A549 (cell line): ENCODE measurements at regions not wholly inside any gene's neighbourhood (a gene's known extent, or its start where the extent isn't known, plus 50 kb on each side); places are given as distances from the start of the nearest gene placed in this dataset.

Experiments
- ATAC-seq, 2 experiments: fragments of 200-7000 bp in 1 of 2; fragments of >200 bp in 1 of 2; cut with Nextera tagmentation in 1 of 2; cut with Tn5 transposase in 1 of 2; 3 replicates each; pipeline versions ENCODE4 v1.8.0 to v1.9.1; 2018 to 2020; ENCODE audit warnings: mild to moderate bottlenecking in 1 of 2, moderate library complexity in 1 of 2
- CTCF ChIA-PET: fragments of 300-600 bp; sonication (Branson Sonifier 250); formaldehyde crosslinking; extraction: SDS; loops from one replicate; lab custom pipeline; 2021; ENCODE audit warnings: antibody characterized with exemption, inconsistent platforms; lab: Yijun Ruan, JAX
- POLR2A ChIA-PET: fragments of 350-600 bp; formaldehyde crosslinking; extraction: SDS; loops from one replicate; lab custom pipeline; 2021; ENCODE audit warnings: antibody characterized with exemption, inconsistent platforms; lab: Yijun Ruan, JAX
- DNase-seq, 2 experiments: peaks; one replicate each; pipeline versions ENCODE4 v3.0.0 to v3.0.0-alpha.2; 2011 to 2016; ENCODE audit warnings: low read depth in 1 of 2, low spot score in 1 of 2
- FAIRE-seq: peaks from 2 replicates; lab custom pipeline; 2011; peaks lifted over from hg19 to GRCh38; lab: Jason Lieb, UNC
- H3K27ac ChIP-seq, 2 experiments: fragments of >200 bp; sonication (Bioruptor Twin); formaldehyde crosslinking; 3 replicates each; pipeline ENCODE4 v1.5.1; 2016 to 2017
- H3K4me1 ChIP-seq: fragments of >200 bp; sonication (Bioruptor Twin); formaldehyde crosslinking; 3 replicates; pipeline ENCODE4 v1.6.1; 2016
- H3K4me2 ChIP-seq: fragments of >200 bp; sonication (Bioruptor Twin); formaldehyde crosslinking; 3 replicates; pipeline ENCODE4 v1.6.1; 2016
- H3K4me3 ChIP-seq: fragments of >200 bp; sonication (Bioruptor Twin); formaldehyde crosslinking; 3 replicates; pipeline ENCODE4 v1.5.1; 2016
- H3K9me3 ChIP-seq: fragments of >200 bp; sonication (Bioruptor Twin); formaldehyde crosslinking; 3 replicates; pipeline ENCODE4 v1.6.1; 2016
- BHLHE40 ChIP-seq: IDR thresholded peaks from 2 replicates; pipeline ENCODE4 v1.6.1; 2012; ENCODE audit warnings: low read depth, low read length, inconsistent platforms
- CBX2 ChIP-seq: fragments of 200-600 bp; sonication (generic); IDR thresholded peaks from 2 replicates; pipeline ENCODE4 v1.6.1; 2016; ENCODE audit warnings: low read depth, mild to moderate bottlenecking, borderline replicate concordance
- CEBPB ChIP-seq, 2 experiments: fragments of >200 bp in 1 of 2; sonication (Bioruptor Twin) in 1 of 2; formaldehyde crosslinking in 1 of 2; IDR thresholded peaks; 2 replicates each; pipeline ENCODE4 v1.6.1; 2012 to 2016
- CHD4 ChIP-seq: fragments of 200-600 bp; sonication (generic); IDR thresholded peaks from 2 replicates; pipeline ENCODE4 v1.6.1; 2016; ENCODE audit warnings: antibody characterized with exemption, mild to moderate bottlenecking, borderline replicate concordance
- EHF ChIP-seq: fragments of 250-450 bp; sonication (Bioruptor Pico); IDR thresholded peaks from 2 replicates; pipeline ENCODE4 v1.5.0; 2020; ENCODE audit warnings: mild to moderate bottlenecking
- EP300 ChIP-seq, 2 experiments: fragments of >200 bp; sonication (Bioruptor Twin); formaldehyde crosslinking; IDR thresholded peaks; 2 replicates in 1 of 2; 3 replicates in 1 of 2; pipeline ENCODE4 v1.6.1; 2016 to 2017
- FOSB ChIP-seq: fragments of 250-450 bp; sonication (Bioruptor Pico); IDR thresholded peaks from 2 replicates; pipeline ENCODE4 v1.5.0; 2020; ENCODE audit warnings: mild to moderate bottlenecking, moderate library complexity
- FOXS1 ChIP-seq: fragments of 250-450 bp; sonication (Bioruptor Pico); IDR thresholded peaks from 2 replicates; pipeline ENCODE4 v1.5.0; 2020; ENCODE audit warnings: mild to moderate bottlenecking, moderate library complexity
- HOXA7 ChIP-seq: fragments of 250-450 bp; sonication (Bioruptor Pico); IDR thresholded peaks from 2 replicates; pipeline ENCODE4 v1.5.0; 2020; ENCODE audit warnings: mild to moderate bottlenecking, moderate library complexity
- HOXB13 ChIP-seq: fragments of 250-450 bp; sonication (Bioruptor Pico); IDR thresholded peaks from 2 replicates; pipeline ENCODE4 v1.5.0; 2020; ENCODE audit warnings: low read depth, mild to moderate bottlenecking, moderate library complexity
- HOXB5 ChIP-seq: fragments of 250-450 bp; sonication (Bioruptor Pico); IDR thresholded peaks from 2 replicates; pipeline ENCODE4 v1.5.0; 2020; ENCODE audit warnings: mild to moderate bottlenecking, moderate library complexity
- JUNB ChIP-seq: fragments of >200 bp; sonication (Bioruptor Twin); formaldehyde crosslinking; IDR thresholded peaks from 2 replicates; pipeline ENCODE4 v1.6.1; 2016
- KDM1A ChIP-seq: fragments of 200-600 bp; sonication (generic); IDR thresholded peaks from 2 replicates; pipeline ENCODE4 v1.6.1; 2016; ENCODE audit warnings: low read depth, mild to moderate bottlenecking
- NFE2L2 ChIP-seq: fragments of 150-350 bp; conservative IDR thresholded peaks from 2 replicates; pipeline ENCODE4 v1.6.1; 2014; ENCODE audit warnings: low read length
- POLR2A ChIP-seq: IDR thresholded peaks from 2 replicates; pipeline ENCODE4 v1.6.1; 2012; ENCODE audit warnings: mild to moderate bottlenecking, low read length
- RAD21 ChIP-seq, 2 experiments: fragments of >200 bp in 1 of 2; sonication (Bioruptor Twin) in 1 of 2; formaldehyde crosslinking in 1 of 2; IDR thresholded peaks in 1 of 2; conservative IDR thresholded peaks in 1 of 2; 2 replicates in 1 of 2; 3 replicates in 1 of 2; pipeline ENCODE4 v1.6.1; 2012 to 2018; ENCODE audit warnings: inconsistent platforms in 1 of 2
- RARB ChIP-seq: fragments of 250-450 bp; sonication (Bioruptor Pico); IDR thresholded peaks from 2 replicates; pipeline ENCODE4 v1.8.0; 2021; ENCODE audit warnings: mild to moderate bottlenecking, moderate library complexity
- RCOR1 ChIP-seq: fragments of 150-350 bp; IDR thresholded peaks from 2 replicates; pipeline ENCODE4 v1.6.1; 2014; ENCODE audit warnings: antibody characterized with exemption, low read length, low read depth
- RNF2 ChIP-seq: fragments of 200-600 bp; sonication (generic); IDR thresholded peaks from 2 replicates; pipeline ENCODE4 v1.6.1; 2016; ENCODE audit warnings: low read depth, mild to moderate bottlenecking, antibody characterized with exemption, moderate library complexity, borderline replicate concordance
- SREBF2 ChIP-seq: fragments of 450-650 bp; IDR thresholded peaks from 2 replicates; pipeline ENCODE4 v1.6.1; 2014; ENCODE audit warnings: mild to moderate bottlenecking, moderate library complexity
- TFCP2L1 ChIP-seq: fragments of 250-450 bp; sonication (Bioruptor Pico); IDR thresholded peaks from 2 replicates; pipeline ENCODE4 v1.5.0; 2021; ENCODE audit warnings: mild to moderate bottlenecking
- ZFP36 ChIP-seq: fragments of 450-650 bp; IDR thresholded peaks from 2 replicates; pipeline ENCODE4 v1.6.1; 2014; ENCODE audit warnings: borderline replicate concordance; ENCODE audit not compliant: partially characterized antibody
- ZSCAN20 ChIP-seq: fragments of 250-450 bp; sonication (Bioruptor Pico); IDR thresholded peaks from 2 replicates; pipeline ENCODE4 v1.8.0; 2022; ENCODE audit warnings: mild to moderate bottlenecking, moderate library complexity
- TF ChIP-seq, protein P1 (sequence below): IDR thresholded peaks from 2 replicates; pipeline ENCODE4 v1.6.1; 2012
- TF ChIP-seq, protein P2 (sequence below): fragments of 450-650 bp; IDR thresholded peaks from 2 replicates; pipeline ENCODE4 v1.6.1; 2014; ENCODE audit warnings: antibody characterized with exemption
- TF ChIP-seq, protein P3 (sequence below): fragments of 250-450 bp; sonication (Bioruptor Pico); IDR thresholded peaks from 2 replicates; pipeline ENCODE4 v1.5.0; 2020; ENCODE audit warnings: low read depth, mild to moderate bottlenecking, moderate library complexity

DNA sequence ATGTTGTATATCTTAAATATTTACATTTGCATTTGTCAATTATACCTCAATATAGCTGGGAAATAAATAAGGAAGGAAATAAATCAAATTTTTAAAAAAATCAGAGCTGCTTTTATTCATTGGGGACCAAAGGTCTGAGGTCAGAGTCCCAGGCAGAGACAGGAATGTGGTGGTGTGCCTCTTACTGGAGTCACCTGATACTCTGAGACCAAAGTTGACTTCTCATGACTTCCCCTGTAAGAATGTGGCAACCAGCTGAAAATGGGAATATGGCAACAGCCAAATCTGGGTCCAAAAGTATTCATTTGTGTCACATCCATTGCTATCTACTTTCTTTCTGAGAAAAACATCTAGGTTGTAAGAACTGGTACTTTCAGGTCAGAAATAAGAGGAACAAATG is 496.6 kb upstream of the TMPO start:
- no peak for TF ChIP-seq SREBF2
- TF ChIP-seq TFCP2L1 (CRISPR knock-in tag) = no peak
- no peak for TF ChIP-seq HOXA7
- TF ChIP-seq POLR2A = no peak
- TF ChIP-seq NFE2L2 = no peak
- no peak for TF ChIP-seq CBX2
- TF ChIP-seq, protein P1, sequence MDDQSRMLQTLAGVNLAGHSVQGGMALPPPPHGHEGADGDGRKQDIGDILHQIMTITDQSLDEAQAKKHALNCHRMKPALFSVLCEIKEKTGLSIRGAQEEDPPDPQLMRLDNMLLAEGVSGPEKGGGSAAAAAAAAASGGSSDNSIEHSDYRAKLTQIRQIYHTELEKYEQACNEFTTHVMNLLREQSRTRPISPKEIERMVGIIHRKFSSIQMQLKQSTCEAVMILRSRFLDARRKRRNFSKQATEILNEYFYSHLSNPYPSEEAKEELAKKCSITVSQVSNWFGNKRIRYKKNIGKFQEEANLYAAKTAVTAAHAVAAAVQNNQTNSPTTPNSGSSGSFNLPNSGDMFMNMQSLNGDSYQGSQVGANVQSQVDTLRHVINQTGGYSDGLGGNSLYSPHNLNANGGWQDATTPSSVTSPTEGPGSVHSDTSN = no peak
- no peak for TF ChIP-seq CHD4
- no peak for TF ChIP-seq HOXB5 (CRISPR knock-in tag)
- TF ChIP-seq RARB (CRISPR knock-in tag) = no peak
- TF ChIP-seq RAD21 (conservative IDR thresholded peaks at IDR 0.05 in 1 of 2, IDR thresholded peaks at IDR 0.05 in 1 of 2) = no peak
- TF ChIP-seq HOXB13 (CRISPR knock-in tag) = no peak
- TF ChIP-seq ZFP36 = no peak
- Histone ChIP-seq H3K4me2 (no peak overlapping the region), H3K4me3 (no peak overlapping the region), H3K9me3 (no peaks in the 10 kb centered on the region), H3K27ac (no peak overlapping the region), H3K4me1 (no peaks in the 10 kb centered on the region)
- ChIA-PET POLR2A (no interaction called here), CTCF (no interaction called here)
- FAIRE-seq = no peak
- ATAC-seq = no peak
- no peak for DNase-seq

DNA sequence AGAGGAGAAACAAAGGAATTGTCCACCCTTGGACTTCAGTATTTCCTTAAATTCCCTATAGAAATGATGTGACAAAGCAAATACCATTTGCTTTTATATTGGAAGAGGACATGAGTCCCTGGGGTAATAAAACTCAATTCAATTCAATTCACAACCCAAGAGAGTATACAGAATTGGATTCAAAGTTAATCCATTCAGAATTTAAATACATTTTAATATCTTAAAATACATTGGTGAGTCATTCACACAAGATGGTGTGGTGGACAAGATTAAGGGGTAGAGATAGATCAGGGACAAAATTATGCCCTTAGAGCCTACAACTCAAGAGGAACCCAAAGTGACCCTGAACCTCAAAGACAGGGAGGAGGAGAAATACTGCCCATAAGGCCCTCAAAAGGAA is 495.0 kb upstream of the TMPO start:
- CTCF ChIA-PET = interaction anchor here (1.0 kb wide), 1 partner anchor 314 kb away, joined by 3 read pairs; no protein-coding TSS in a partner anchor
- no peak for ATAC-seq
- Histone ChIP-seq H3K27ac (no peak overlapping the region), H3K4me1 (no peaks in the 10 kb centered on the region), H3K4me3 (no peak overlapping the region), H3K4me2 (no peak overlapping the region), H3K9me3 (no peaks in the 10 kb centered on the region)
- FAIRE-seq = no peak
- TF ChIP-seq, protein P2, sequence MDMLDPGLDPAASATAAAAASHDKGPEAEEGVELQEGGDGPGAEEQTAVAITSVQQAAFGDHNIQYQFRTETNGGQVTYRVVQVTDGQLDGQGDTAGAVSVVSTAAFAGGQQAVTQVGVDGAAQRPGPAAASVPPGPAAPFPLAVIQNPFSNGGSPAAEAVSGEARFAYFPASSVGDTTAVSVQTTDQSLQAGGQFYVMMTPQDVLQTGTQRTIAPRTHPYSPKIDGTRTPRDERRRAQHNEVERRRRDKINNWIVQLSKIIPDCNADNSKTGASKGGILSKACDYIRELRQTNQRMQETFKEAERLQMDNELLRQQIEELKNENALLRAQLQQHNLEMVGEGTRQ = no peak
- TF ChIP-seq JUNB (no peak), RCOR1 (no peak), EHF (CRISPR knock-in tag) (no peak), NFE2L2 (no peak), FOSB (CRISPR knock-in tag) (no peak), RNF2 (no peak), RAD21 (conservative IDR thresholded peaks at IDR 0.05 in 1 of 2, IDR thresholded peaks at IDR 0.05 in 1 of 2) (no peak), CBX2 (no peak), ZSCAN20 (CRISPR knock-in tag) (no peak), RARB (CRISPR knock-in tag) (no peak), FOXS1 (CRISPR knock-in tag) (no peak), KDM1A (no peak), BHLHE40 (no peak), EP300 (IDR thresholded peaks at IDR 0.05) (no peak)
- TF ChIP-seq, protein P3, sequence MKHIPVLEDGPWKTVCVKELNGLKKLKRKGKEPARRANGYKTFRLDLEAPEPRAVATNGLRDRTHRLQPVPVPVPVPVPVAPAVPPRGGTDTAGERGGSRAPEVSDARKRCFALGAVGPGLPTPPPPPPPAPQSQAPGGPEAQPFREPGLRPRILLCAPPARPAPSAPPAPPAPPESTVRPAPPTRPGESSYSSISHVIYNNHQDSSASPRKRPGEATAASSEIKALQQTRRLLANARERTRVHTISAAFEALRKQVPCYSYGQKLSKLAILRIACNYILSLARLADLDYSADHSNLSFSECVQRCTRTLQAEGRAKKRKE = no peak
- POLR2A ChIA-PET = no interaction called here
- no peak for DNase-seq

DNA sequence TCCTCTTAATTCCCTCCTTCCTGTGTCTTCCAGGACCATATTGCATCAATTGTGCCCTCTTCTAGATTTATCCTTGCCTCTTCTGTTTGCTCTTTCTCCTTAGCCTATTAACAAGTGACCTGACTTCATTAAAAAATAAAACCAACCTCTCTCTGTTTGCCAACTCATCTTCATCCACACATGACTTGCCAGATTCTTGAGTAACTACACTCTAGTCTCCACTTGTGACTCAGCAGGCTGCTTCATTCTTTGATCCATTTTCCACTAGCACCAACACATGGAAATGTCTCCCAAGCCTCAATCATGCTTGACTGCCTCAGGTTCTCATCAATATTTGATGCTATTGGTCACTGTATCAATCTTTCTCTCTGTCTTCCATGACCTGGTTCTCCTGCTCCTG is 492.4 kb upstream of the TMPO start:
- ChIA-PET CTCF (no interaction called here), POLR2A (no interaction called here)
- no peaks in the 10 kb centered on the region for H3K4me1 ChIP-seq
- TF ChIP-seq CEBPB (IDR thresholded peaks at IDR 0.05) = no peak
- TF ChIP-seq, all 56 proteins: peak for 0
- Histone ChIP-seq H3K27ac (no peak overlapping the region), H3K4me2 (no peak overlapping the region), H3K4me3 (no peak overlapping the region), H3K9me3 (no peaks in the 10 kb centered on the region)
- ATAC-seq (no peak), DNase-seq (no peak), FAIRE-seq (no peak)
